ENCODE measurements at regions not wholly inside any gene's neighbourhood (a gene's known extent, or its start where the extent isn't known, plus 50 kb on each side); places are given as distances from the start of the nearest gene placed in this dataset.
"Not testable (repeated sequence)": the region's sequence is repeated elsewhere in the genome, so short reads cannot be mapped to it uniquely, and the experiment has no call there.

DNA sequence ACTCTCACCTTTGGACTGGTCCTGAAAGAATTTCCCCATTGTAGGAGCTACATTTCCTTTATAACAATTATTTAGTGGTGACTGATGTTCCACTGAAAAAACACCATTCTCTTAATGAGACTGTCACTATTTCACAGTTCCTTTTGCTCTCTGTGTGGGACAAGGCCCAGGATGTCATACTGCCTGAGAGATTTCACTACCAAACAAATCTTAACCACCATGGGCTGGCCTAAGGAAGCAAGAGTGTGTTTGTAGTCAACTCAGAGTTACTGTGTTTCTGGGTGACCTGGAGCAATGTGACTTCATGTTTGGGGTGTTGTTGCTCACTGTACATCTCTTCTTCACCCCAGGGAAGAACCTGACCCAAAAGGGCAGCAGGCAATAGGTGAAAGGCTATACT lies 50.1 kb upstream of the ZNF608 start:
- ATAC-seq: no peak

DNA sequence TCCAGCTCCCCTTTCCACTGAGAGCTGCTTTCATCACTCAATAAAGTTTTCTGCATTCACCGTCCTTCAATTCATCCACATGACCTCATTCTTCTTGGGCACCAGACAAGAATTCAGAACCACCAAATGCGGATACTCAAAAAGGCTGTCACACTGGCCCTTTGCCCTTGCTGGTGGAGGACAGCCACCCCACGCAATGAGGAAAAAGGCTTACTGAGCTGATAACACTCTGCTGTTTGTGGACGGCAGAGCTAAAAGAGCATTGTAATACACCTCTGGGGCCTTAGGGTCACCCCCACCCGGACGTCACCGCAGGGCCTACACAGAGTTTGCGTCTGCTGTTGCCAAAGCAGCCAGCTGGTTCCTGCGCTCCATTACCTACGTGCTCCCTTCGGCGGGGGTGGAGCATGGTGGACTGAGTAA lies 51.2 kb upstream of the ZNF608 start:
- no peak for DNase-seq
- no peak for ATAC-seq

More for the DNA sequence above, 50.1 kb upstream of the ZNF608 start:
- no peak for DNase-seq

DNA sequence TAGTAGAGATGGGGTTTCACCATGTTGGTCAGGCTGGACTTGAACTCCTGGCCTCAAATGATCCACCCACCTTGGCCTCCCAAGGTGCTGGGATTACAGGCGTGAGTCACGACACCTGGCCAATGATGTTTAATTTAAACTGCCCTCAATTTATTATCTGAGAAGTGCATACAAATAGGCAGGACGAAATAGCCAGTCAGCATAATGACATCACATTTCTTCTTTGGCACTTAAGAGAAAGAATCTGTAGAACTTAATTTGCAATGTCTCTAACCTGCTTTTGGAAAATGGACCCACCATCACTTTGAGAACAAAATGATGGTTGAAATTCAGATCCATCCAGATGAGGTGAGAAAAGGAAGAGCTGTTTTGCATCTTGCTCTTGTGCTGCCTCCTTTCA lies 52.5 kb upstream of the ZNF608 start:
- DNase-seq (no peak), ATAC-seq (no peak)

DNA sequence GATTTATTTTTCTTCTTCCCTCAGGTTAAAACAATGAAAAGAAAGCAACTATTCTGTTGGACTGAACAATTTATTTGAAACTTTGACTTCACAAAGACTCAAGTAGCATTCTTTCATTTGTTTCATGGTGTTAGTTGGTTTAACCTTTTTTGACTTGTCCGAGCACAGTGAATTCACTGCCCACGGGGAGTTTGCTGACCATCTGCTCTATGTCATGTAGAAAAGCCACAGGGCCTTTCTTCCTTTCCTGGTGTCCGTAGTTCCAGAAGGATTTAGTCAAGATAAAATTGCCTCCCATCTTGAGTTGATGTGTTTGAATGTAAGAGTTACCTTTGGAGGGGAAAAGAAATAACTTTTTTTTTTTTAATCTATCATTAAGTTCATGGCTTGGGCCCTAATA lies 55.1 kb upstream of the ZNF608 start:
- ATAC-seq: no peak

DNA sequence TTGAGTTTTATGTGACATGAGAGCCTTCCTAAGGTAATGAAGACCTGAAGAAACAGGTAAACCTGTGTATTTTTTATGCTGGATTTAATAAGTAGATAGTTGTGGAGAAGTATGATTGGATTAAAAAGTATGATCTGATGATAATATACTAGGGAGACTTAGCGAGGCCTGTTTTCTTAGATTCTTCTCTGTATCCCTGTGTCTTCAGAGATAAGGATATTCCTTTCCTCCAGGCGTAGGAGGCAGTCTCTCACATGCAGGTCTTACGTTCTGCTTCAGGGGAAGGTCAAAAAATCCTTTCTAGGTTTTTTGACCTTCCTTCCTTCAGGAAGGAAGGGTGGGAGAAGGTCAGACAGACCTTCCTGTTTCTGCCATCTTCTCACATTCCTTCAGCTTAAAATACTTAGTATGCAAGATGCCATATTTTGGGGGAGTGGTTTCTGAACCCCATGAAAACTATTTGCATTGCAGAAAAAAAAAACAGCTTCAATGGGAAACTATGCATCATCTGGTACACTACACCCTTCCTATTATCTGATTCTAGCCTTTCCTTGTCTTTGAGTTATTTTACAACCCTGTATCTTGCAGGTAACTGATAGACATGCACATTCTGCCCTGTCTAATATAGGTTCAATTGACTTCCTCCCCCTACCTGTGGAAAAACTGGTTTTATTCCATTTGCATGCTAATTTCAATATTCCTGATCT lies 57.3 kb upstream of the ZNF608 start:
- ATAC-seq (no peak), DNase-seq (no peak)

More for the DNA sequence above, 55.1 kb upstream of the ZNF608 start:
- DNase-seq: no peak

DNA sequence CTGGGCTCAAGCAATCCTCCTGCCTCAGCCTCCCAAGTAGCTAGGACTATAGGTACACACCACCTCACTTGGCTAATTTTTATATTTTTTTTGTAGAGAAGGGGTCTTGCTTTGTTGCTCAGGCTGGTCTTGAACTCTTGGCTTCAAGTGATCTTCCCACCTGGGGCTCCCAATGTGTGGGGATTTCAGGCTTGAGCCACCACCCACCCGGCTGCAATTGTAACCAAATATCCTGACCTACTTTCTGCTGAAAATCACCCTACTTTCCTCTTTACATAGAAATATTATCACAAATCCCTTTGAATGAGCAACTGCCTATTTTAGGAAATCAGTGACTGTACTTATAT lies 59.6 kb upstream of the ZNF608 start:
- no peak for DNase-seq

DNA sequence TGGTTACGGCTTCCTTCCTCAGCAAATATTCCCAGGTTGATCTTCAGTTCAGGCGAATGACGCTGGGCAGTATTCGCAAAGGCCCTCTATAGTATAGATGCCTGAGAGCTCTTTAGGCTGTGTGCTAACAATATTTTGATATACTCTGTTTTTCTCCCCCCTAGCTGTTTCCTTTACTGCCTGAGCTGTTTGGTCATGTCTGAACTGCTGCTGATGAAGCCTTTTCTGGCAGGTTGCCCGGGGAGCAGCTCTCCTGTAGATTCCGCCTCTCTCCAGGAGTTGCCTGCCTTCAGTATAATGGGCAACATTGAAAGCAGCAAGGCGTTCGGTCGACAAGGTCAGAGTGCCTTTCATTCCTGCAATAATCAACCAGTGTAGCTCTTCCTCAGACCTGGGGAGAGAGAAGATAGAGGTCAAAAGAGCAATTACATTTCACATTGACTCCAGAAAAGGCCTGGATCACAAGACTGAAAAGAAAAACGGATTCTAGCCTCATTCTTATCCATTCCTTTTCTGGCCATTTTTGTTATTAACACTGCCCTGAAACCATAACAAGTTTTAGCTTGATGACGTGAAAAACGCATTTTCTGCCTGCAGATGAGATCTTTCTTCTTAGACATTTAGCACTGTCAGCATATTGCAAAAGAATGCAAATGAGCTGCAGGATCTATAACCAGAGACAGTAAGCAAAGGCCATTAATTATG lies 60.1 kb upstream of the ZNF608 start:
- no peak for DNase-seq

More for the DNA sequence above, 59.6 kb upstream of the ZNF608 start:
- no peak for ATAC-seq

DNA sequence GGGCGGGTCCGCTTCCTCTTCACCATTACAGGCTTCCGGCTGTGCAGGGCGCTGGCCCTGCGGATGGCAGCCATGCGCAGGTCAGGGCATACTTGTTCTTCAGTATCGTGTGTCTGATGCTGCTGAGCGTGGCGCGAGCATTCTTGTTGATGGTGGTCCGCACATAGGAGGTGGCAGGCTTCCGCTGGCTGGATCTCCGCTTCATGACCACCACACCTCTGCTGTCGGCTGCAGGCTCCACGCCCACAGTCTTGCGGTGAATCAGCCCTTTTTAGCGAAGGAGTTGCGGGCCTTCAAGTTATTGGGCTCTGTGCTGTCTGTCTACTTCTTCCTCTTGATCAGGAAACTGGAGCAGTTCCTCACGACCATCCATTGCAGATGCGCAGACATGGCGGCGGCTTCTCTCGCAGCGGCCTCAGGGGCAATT lies 62.4 kb upstream of the ZNF608 start:
- DNase-seq (no peak), ATAC-seq (no peak)

More for the DNA sequence above, 60.1 kb upstream of the ZNF608 start:
- no peak for ATAC-seq

DNA sequence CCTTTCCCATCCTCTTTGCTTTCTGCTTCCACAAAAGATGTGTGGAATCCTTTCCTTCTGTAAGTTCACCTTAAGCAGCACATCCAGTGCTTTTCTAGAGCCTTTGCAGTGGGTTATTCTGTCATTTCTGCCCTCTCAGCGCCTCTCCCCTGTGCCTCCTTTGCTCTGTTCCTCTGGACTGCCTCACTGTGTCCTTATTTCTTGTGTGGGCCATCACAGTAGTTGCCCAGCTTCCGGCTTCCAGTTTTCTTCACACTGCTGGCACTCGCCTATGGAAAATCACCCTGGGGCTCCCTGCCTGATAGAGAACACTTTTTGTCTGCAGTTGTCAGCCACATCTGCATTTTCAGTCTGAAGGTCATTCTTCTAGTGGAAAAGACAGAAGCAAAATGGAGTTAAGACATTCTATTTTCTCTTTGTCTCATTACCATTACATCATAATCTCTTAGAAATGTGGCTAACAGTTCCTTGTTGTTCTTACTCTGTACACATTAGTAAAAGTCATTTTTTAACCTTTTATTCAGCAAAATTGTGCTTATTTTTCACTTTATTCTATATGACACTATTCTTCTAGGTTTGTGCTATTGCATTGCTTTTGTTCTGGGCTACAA lies 64.1 kb upstream of the ZNF608 start:
- no peak for DNase-seq
- no peak for ATAC-seq

DNA sequence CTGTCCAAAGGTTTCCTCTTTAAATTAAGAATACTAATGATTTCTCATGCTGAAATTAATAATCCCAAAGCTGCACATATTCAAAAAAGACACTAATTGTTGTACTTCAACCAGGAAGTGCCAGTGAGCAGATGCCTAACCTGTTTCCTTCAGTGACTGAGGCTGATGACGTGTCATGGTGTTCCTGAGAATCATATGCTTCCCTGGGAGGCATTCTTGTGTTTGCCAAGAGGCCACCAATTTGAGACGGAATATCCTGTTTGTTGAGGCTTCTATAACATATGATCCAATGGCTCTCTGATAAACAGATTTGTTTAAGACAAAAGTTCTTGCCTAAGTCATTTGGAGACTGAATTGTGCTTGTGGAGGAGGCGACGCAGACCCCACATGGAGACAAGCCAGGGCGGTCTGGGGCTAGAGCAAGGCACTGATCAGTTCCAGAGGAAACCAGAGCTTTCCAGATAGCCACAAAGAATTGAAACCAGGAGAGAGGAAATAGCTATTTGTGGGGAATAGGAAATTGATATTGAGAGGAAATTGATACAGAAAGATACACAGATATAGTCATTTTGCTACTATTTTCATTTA lies 66.4 kb upstream of the ZNF608 start:
- DNase-seq (no peak), ATAC-seq (no peak)

DNA sequence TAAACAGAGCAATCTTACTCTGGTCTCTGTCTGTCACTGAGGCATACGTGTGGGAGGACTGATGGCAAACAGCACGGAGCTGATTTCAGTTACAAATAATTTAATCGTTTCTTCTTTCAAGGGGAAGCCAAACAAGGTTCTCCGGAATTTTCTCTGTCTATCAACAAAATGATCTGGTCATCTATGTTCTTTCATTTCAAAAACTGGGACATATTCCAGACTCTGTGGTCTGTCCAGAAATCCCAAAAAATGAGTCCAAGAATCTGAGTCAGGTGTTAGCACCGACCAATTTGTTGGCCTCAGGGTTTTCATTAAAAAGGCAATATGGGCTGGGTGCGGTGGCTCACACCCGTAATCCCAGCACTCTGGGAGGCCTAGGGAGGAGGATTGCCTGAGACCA lies 69.9 kb upstream of the ZNF608 start:
- DNase-seq: no peak
- ATAC-seq: no peak

DNA sequence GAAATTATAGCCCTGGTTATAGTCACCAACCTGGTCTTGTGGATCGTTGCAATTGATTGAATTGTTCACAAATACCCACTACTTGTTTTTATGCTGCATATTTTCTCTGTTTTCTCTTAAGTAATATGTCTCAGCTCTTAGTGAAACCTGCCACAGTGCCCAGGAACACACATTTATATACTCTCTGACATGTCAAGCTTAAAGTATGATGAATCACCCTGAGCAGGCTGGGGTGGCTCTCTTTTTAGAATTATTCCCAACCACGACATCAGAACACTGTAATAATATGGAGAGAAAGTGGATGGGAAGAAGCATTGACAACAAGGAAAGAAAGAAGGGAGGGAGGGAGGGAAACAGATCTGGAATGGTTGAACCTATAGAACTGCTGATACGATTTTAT lies 72.8 kb upstream of the ZNF608 start:
- DNase-seq (no peak), ATAC-seq (no peak)

DNA sequence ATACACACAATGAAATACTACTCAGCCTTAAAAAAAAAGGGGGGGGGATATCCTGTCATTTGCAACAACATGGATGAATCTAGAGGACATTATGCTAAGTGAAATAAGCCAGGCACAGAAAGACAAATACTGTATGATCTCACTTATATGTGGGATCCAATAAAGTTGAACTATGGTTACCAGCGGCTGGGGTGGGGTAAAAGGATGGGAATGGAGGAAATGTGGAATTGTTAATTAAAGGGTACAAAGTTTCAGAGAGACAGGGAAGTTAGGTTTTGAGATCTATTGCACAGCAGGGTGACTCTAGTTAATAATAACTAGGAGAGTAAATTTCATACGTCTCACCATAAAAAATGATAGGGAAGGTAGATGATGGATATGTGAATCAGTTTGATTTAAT lies 76.2 kb upstream of the ZNF608 start:
- ATAC-seq: no peak
- no peak for DNase-seq

DNA sequence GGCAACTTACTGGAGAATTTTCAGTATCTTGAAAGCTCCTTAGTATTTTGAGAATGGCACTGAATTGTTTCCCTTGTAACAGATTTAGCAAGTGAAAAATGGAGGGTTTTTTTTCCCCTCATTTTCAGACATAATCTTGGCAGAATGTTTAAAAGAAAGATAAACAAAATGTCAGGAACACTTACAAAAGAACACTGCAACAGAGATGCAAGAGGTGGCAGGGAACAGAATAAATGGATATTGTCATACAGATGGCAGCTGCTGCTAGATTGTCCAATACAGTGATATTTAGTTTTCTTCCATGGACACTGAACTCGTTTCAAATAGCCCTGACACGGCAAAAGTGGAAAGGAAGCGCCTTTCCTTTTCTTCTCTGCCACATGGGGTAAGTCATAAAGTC lies 76.9 kb upstream of the ZNF608 start:
- DNase-seq: no peak
- no peak for ATAC-seq

DNA sequence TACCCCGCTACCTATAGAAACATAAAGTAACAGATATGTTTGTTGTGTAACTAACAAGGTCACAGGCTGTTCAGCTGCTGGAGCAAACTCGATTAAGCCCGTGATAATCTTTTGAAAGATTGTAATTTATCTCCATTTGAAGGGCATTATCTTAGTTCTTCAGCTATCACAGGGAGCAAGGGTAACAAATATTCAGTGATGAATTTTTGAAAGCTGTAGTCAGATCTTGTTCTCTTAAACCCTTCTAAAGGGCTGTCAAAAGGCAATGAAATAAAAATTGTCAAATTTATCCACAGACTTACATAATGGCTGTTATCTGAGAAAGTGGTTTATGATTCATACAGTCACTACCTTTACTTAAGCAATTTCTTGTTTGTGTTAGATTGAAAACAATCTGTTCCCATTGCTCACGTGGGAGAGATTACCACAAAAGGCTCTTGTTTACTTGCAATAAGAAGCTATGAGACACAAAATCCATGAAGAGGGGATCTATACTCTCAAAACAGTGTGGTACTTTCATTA lies 78.3 kb upstream of the ZNF608 start:
- DNase-seq (no peak), ATAC-seq (no peak)

DNA sequence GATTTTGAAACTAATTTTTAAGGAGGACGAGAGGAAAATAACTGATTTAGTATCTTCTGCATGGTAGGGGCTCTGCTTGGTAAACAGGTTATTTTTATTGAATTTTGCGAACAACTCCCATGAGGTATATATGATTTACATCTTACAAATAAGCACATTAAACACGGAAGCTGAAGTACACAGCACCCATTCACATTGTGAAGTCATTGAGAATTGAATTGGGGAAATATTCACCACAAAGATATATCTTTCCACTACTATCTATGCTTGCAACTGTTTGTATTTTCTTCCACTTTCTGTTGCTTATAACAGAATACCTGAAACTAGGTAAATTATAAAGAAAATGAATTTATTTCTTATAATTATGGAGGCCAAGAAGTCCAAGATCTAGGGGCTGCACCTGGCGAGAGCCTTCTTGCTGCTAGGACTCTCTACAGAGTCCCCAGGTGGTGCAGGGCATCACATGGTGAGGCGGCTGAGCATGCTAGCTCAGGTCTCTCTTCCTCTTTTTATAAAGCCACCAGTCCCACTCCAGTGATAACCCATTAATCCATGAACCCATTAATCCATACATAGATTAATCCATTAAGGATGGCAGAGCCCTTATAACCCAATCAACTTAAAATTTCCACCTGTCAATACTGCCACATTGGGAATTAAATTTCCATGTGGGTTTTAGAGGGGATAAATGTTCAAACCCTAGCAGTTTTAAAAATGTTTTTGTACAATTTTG lies 79.0 kb upstream of the ZNF608 start:
- DNase-seq (no peak), ATAC-seq (no peak)

DNA sequence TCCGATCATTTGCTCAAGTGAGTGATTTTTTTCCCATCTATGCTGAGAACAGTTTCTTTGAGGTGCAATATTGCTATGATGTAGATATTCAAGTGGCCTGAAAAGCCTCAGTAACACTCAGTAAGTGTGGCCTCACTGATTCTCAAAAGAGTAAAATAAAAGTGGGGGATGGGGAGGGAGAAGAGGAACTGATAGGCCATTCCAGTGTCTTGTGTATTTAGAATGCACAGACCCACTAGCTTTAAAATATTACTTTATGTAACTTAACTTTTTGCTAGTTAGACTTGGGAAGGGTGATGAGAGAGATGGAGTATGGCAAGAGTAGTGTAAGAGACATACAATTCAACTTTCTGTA lies 79.5 kb upstream of the ZNF608 start:
- DNase-seq (no peak), ATAC-seq (no peak)

DNA sequence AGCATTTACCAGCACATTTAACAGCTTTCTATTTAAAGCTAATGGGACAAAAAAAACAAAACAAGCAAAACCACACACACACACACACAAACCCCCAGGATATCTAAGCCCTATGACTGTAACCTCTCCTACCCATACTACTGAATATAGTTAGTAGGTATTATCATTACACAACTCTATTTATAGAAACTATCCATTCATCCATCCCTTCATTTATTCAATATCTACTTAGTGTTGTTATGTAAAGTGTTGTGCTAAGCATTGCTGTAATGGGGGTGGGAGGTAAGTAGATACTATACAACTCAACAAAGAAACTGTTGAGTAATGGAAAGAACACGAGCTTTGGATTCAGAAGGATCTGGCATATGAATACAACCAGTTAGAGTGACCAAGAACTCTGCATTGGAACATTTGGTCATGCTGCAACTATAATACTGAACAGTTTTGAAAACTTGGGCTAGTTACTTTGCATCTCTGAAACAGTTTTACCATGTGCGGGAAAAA lies 82.3 kb upstream of the ZNF608 start:
- DNase-seq: no peak
- ATAC-seq: no peak

DNA sequence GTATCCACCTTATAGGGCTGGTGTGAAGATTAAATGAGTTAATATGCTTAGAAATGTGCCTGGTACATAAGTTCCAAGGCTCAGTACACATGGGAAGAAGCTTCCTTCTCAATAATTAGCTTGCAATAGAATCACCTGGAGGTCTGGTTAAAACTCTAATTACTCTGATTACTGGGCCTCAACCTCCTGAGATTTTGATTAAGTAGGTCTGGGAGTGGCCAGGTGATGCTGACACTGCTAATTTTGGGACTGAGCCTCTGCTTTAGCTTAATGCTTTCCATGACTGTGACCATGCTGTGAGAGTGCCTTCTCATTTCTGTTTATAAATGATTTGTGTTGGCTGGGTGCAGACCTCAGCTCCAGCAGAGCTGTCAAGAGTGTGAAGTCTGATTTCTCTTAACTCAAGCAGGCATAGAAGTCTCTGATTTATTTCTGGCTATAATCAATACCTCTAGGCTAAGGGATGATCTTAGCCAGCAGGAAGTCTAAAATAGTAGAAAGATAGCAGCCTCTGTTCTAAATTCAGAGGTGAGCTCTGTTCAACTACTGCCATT lies 85.3 kb upstream of the ZNF608 start:
- DNase-seq (no peak), ATAC-seq (no peak)

DNA sequence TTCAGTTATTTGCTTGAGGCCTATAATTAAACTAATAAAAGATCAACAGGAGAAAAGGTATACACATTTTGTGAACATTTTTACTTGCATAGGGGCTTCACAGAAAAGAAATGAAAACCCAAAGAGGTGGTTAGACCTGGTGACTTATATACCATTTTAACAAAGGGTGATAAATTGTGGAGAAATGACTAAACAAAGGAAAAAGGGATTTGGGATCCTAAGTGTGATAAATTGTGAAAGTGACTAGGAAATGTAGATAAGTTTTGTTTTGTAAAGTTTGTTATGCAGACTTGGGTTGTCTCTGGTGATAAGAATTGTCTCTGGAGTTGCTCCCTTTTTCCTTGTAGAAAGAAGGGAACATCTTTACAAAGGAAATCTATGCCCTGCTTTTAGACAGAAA lies 86.1 kb upstream of the ZNF608 start:
- ATAC-seq (no peak), DNase-seq (no peak)

DNA sequence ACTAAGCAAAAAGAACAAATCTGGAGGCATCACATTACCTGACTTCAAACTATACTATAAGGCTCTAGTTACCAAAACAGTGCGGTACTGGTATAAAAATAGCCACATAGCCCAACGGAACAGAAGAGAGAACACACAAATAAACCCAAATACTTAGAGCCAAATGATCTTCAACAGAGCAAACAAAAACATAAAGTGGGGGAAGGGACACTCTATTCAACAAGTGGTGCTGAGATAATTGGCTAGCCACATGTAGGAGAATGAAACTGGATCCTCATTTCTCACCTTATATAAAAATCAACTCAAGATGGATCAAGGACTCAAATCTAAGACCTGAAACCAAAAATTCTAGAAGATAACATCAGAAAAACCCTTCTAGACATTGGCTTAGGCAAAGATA lies 89.9 kb upstream of the ZNF608 start:
- ATAC-seq, DNase-seq: not testable (repeated sequence)

All from stimulated activated naive CD8-positive, alpha-beta T cell treated with anti-CD3 and anti-CD28 coated beads, Interleukin-15, Interleukin-2, amounts not matched to agents 100 U/mL and 50 U/mL, for 24 hours (primary cell).